ENCODE measurements at regions not wholly inside any gene's neighbourhood (a gene's known extent, or its start where the extent isn't known, plus 50 kb on each side); places are given as distances from the start of the nearest gene placed in this dataset.
"Not testable (repeated sequence)": the region's sequence is repeated elsewhere in the genome, so short reads cannot be mapped to it uniquely, and the experiment has no call there.

- DNase-seq = no peak
Measured at GRCh38 chr18:75723521-75724340, 296.2 kb upstream of the SMIM21 start.

GRCh38 chr18:75714766-75715165, 287.3 kb upstream of the SMIM21 start:
- no peak for DNase-seq

GRCh38 chr18:75712124-75712867, 284.8 kb upstream of the SMIM21 start:
- DNase-seq = not testable (repeated sequence)

- DNase-seq = no peak
Measured at GRCh38 chr18:75700561-75700960, 273.1 kb upstream of the SMIM21 start.

- DNase-seq = no peak
Measured at GRCh38 chr18:75698861-75699260, 271.4 kb upstream of the SMIM21 start.

GRCh38 chr18:75697493-75697892, 270.0 kb upstream of the SMIM21 start:
- DNase-seq = no peak

- no peak for DNase-seq
Measured at GRCh38 chr18:75696391-75696790, 268.9 kb upstream of the SMIM21 start.

GRCh38 chr18:75694292-75694691, 266.8 kb upstream of the SMIM21 start:
- no peak for DNase-seq

GRCh38 chr18:75691483-75691882, 264.0 kb upstream of the SMIM21 start:
- no peak for DNase-seq

GRCh38 chr18:75690283-75690682, 262.8 kb upstream of the SMIM21 start:
- not testable (repeated sequence) for DNase-seq

GRCh38 chr18:75687626-75688025, 260.1 kb upstream of the SMIM21 start:
- DNase-seq = no peak

- DNase-seq = no peak
Measured at GRCh38 chr18:75683426-75683825, 255.9 kb upstream of the SMIM21 start.

- no peak for DNase-seq
Measured at GRCh38 chr18:75681538-75682115, 254.1 kb upstream of the SMIM21 start.

GRCh38 chr18:75679331-75679730, 251.8 kb upstream of the SMIM21 start:
- no peak for DNase-seq

- DNase-seq = no peak
Measured at GRCh38 chr18:75678627-75679026, 251.1 kb upstream of the SMIM21 start.

GRCh38 chr18:75677696-75678455, 250.4 kb upstream of the SMIM21 start:
- DNase-seq = no peak

- no peak for DNase-seq
Measured at GRCh38 chr18:75660932-75661331, 233.4 kb upstream of the SMIM21 start.

GRCh38 chr18:75659535-75660023, 232.1 kb upstream of the SMIM21 start:
- no peak for DNase-seq

GRCh38 chr18:75658330-75658729, 230.8 kb upstream of the SMIM21 start:
- no peak for DNase-seq

GRCh38 chr18:75656563-75657247, 229.2 kb upstream of the SMIM21 start:
- no peak for DNase-seq

GRCh38 chr18:75656035-75656434, 228.5 kb upstream of the SMIM21 start:
- no peak for DNase-seq
